NCI-H2107 treated with DMSO at 0.1 percent for 48 hours (cell line): ENCODE measurements at regions not wholly inside any gene's neighbourhood (a gene's known extent, or its start where the extent isn't known, plus 50 kb on each side); places are given as distances from the start of the nearest gene placed in this dataset.

Experiments
- DNase-seq: peaks from one replicate; lab custom pipeline; 2025; ENCODE audit not compliant: unreplicated experiment; lab: John Stamatoyannopoulos, UW

GRCh38 chr1:218809625-218810024 is 364.1 kb upstream of the LYPLAL1 start:
- DNase-seq = no peak

- DNase-seq = no peak
Observed at GRCh38 chr1:218810306-218810705, 363.4 kb upstream of the LYPLAL1 start.

GRCh38 chr1:218811497-218811896 is 362.2 kb upstream of the LYPLAL1 start:
- no peak for DNase-seq

GRCh38 chr1:218812360-218812759 is 361.3 kb upstream of the LYPLAL1 start:
- no peak for DNase-seq

- DNase-seq = no peak
Observed at GRCh38 chr1:218813237-218813636, 360.4 kb upstream of the LYPLAL1 start.

GRCh38 chr1:218815076-218815475 is 358.6 kb upstream of the LYPLAL1 start:
- no peak for DNase-seq

GRCh38 chr1:218817071-218817470 is 356.6 kb upstream of the LYPLAL1 start:
- no peak for DNase-seq

GRCh38 chr1:218817691-218818465 is 355.8 kb upstream of the LYPLAL1 start:
- DNase-seq = no peak

- no peak for DNase-seq
Observed at GRCh38 chr1:218823291-218823900, 350.3 kb upstream of the LYPLAL1 start.

- no peak for DNase-seq
Observed at GRCh38 chr1:218827486-218827885, 346.2 kb upstream of the LYPLAL1 start.

- no peak for DNase-seq
Observed at GRCh38 chr1:218828125-218828650, 345.5 kb upstream of the LYPLAL1 start.

- DNase-seq = no peak
Observed at GRCh38 chr1:218829097-218829496, 344.6 kb upstream of the LYPLAL1 start.

GRCh38 chr1:218835609-218836008 is 338.1 kb upstream of the LYPLAL1 start:
- no peak for DNase-seq

GRCh38 chr1:218836264-218836663 is 337.4 kb upstream of the LYPLAL1 start:
- no peak for DNase-seq

GRCh38 chr1:218837051-218837450 is 336.6 kb upstream of the LYPLAL1 start:
- no peak for DNase-seq

GRCh38 chr1:218845589-218845988 is 328.1 kb upstream of the LYPLAL1 start:
- DNase-seq = no peak

- no peak for DNase-seq
Observed at GRCh38 chr1:218846181-218846580, 327.5 kb upstream of the LYPLAL1 start.

- no peak for DNase-seq
Observed at GRCh38 chr1:218847089-218847768, 326.4 kb upstream of the LYPLAL1 start.

- no peak for DNase-seq
Observed at GRCh38 chr1:218848009-218848408, 325.7 kb upstream of the LYPLAL1 start.

- DNase-seq = no peak
Observed at GRCh38 chr1:218850367-218850766, 323.3 kb upstream of the LYPLAL1 start.

GRCh38 chr1:218851586-218851985 is 322.1 kb upstream of the LYPLAL1 start:
- no peak for DNase-seq

- DNase-seq = no peak
Observed at GRCh38 chr1:218852527-218852926, 321.2 kb upstream of the LYPLAL1 start.
